ENCODE measurements at regions not wholly inside any gene's neighbourhood (a gene's known extent, or its start where the extent isn't known, plus 50 kb on each side); places are given as distances from the start of the nearest gene placed in this dataset.

DNA sequence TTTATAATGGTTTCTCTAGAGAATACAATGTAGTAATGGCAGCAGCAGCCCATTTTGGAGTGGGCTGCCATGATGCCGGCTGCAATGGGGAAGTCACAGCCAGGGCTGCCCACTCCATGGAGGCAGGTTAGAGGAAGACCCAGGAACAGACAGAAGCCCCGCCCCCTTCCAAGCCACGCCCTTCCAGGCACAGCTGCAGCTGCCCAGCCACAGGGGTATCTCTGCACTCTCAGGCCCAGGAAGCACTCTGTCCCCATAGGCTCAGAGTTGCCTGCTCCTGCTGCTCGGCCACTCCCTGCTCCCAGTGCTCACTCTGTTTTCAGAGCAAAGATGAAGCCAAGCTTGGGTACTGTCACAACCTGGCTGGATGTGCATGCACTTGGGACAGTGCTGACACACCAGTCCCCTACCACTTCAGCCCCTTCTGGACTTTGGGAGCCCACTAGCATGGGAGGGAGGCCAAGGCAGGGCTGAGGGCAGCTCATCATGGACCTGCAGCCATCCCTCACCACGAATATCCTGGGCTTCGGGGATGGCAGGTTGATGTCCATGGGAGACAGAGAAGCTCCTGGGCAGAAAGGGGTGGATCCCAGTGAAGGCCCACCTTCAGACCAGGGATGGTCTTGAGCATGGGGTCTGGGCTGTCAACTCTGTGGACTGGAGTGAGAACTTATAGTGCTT, 1224.2 kb downstream of the SLITRK5 start (continued):
- TF ChIP-seq, protein P1, sequence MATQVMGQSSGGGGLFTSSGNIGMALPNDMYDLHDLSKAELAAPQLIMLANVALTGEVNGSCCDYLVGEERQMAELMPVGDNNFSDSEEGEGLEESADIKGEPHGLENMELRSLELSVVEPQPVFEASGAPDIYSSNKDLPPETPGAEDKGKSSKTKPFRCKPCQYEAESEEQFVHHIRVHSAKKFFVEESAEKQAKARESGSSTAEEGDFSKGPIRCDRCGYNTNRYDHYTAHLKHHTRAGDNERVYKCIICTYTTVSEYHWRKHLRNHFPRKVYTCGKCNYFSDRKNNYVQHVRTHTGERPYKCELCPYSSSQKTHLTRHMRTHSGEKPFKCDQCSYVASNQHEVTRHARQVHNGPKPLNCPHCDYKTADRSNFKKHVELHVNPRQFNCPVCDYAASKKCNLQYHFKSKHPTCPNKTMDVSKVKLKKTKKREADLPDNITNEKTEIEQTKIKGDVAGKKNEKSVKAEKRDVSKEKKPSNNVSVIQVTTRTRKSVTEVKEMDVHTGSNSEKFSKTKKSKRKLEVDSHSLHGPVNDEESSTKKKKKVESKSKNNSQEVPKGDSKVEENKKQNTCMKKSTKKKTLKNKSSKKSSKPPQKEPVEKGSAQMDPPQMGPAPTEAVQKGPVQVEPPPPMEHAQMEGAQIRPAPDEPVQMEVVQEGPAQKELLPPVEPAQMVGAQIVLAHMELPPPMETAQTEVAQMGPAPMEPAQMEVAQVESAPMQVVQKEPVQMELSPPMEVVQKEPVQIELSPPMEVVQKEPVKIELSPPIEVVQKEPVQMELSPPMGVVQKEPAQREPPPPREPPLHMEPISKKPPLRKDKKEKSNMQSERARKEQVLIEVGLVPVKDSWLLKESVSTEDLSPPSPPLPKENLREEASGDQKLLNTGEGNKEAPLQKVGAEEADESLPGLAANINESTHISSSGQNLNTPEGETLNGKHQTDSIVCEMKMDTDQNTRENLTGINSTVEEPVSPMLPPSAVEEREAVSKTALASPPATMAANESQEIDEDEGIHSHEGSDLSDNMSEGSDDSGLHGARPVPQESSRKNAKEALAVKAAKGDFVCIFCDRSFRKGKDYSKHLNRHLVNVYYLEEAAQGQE (IDR thresholded peaks at IDR 0.05; ENCODE audit: low read depth) = no peak

DNA sequence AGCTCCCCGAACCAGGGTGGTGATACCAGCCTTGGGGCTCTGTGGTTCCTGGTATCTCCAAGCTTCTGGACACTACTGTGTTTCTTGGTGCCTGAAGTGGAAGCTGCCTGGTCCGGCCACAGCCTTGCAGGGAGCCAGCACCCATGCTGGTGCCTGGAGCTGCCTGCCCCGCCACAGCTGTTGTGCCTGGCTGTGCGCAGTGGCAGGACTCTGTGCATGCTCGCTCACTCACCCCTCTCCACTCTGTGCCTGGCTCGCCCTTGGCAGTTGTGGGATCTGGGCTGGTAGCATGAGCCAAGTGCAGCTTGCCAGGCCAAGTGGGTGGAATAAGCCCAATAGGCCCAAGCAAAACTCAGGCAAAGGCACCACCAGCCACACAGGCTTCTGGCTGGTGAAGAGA, 1225.3 kb downstream of the SLITRK5 start:
- Histone ChIP-seq H4K20me1 (ENCODE audit: insufficient read depth) (no peaks in the 10 kb centered on the region), H3K36me3 (ENCODE audit: control insufficient read depth in 1 of 2, insufficient read depth in 2 of 2, low read length in 2 of 2) (no peaks in the 10 kb centered on the region), H2AFZ (ENCODE audit: low read depth, low read length, poor library complexity, severe bottlenecking) (no peak overlapping the region), H3K4me2 (ENCODE audit: low read length) (no peak overlapping the region), H3K27ac (ENCODE audit: low read depth, low read length) (no peak overlapping the region), H3K9me2 (ENCODE audit: insufficient read depth) (no peaks in the 10 kb centered on the region), H3K9ac (ENCODE audit: low read length) (no peak overlapping the region), H3K9me3 (ENCODE audit: control insufficient read depth in 1 of 2, insufficient read depth in 1 of 2, low read depth in 1 of 2, low read length in 2 of 2) (no peaks in the 10 kb centered on the region; a peak in 2 of 4 replicates), H3K27me3 (ENCODE audit: insufficient read depth, low read length) (no peaks in the 10 kb centered on the region), H3K79me2 (ENCODE audit: insufficient read depth, low read length) (no peaks in the 10 kb centered on the region), H3K4me3 (replicated peaks in 1 of 2; ENCODE audit: low read depth in 1 of 2, low read length in 2 of 2) (no peak overlapping the region), H3K4me1 (ENCODE audit: control insufficient read depth in 1 of 2, insufficient read depth in 2 of 2, low read length in 2 of 2) (no peaks in the 10 kb centered on the region)
- ChIA-PET POLR2A (no interaction called here), RAD21 (ENCODE audit: low non-redundant PET in 1 of 2, low total read pairs in 2 of 2, uncharacterized antibody in 2 of 2, unreplicated experiment in 2 of 2) (no interaction called here), CTCF (no interaction called here)
- BruUV-seq (replicated peaks) = no TSS peak
- intact Hi-C loops (cut with micrococcal nuclease) = no loop called here
- DNase-seq (ENCODE audit: low read depth, low spot score) (no peak), ATAC-seq (no peak)
- TF ChIP-seq EZH2 (IDR thresholded peaks at IDR 0.05) = no peak
- TF ChIP-seq FOSL1 (IDR thresholded peaks at IDR 0.05; ENCODE audit: low read depth) = no peak
- TF ChIP-seq ELF1 (IDR thresholded peaks at IDR 0.05; ENCODE audit: borderline replicate concordance, low read depth) = no peak
- TF ChIP-seq, protein P1 (IDR thresholded peaks at IDR 0.05; ENCODE audit: low read depth) = no peak
- TF ChIP-seq CEBPB (IDR thresholded peaks at IDR 0.05; ENCODE audit: low read depth) = no peak
- TF ChIP-seq, protein P2, sequence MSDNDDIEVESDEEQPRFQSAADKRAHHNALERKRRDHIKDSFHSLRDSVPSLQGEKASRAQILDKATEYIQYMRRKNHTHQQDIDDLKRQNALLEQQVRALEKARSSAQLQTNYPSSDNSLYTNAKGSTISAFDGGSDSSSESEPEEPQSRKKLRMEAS (IDR thresholded peaks at IDR 0.05) = no peak
- TF ChIP-seq JUND (IDR thresholded peaks at IDR 0.05) = no peak
- TF ChIP-seq, protein P3, sequence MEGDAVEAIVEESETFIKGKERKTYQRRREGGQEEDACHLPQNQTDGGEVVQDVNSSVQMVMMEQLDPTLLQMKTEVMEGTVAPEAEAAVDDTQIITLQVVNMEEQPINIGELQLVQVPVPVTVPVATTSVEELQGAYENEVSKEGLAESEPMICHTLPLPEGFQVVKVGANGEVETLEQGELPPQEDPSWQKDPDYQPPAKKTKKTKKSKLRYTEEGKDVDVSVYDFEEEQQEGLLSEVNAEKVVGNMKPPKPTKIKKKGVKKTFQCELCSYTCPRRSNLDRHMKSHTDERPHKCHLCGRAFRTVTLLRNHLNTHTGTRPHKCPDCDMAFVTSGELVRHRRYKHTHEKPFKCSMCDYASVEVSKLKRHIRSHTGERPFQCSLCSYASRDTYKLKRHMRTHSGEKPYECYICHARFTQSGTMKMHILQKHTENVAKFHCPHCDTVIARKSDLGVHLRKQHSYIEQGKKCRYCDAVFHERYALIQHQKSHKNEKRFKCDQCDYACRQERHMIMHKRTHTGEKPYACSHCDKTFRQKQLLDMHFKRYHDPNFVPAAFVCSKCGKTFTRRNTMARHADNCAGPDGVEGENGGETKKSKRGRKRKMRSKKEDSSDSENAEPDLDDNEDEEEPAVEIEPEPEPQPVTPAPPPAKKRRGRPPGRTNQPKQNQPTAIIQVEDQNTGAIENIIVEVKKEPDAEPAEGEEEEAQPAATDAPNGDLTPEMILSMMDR (IDR thresholded peaks at IDR 0.05 in 2 of 3, conservative IDR thresholded peaks at IDR 0.05 in 1 of 3; ENCODE audit: borderline replicate concordance in 1 of 3, insufficient read depth in 1 of 3, low read depth in 2 of 3, low read length in 2 of 3) = no peak
- TF ChIP-seq POLR2A (IDR thresholded peaks at IDR 0.05; ENCODE audit: borderline replicate concordance, extremely low read depth, insufficient read depth, insufficient read length) = no peak
- TF ChIP-seq, protein P4, sequence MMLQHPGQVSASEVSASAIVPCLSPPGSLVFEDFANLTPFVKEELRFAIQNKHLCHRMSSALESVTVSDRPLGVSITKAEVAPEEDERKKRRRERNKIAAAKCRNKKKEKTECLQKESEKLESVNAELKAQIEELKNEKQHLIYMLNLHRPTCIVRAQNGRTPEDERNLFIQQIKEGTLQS (IDR thresholded peaks at IDR 0.05) = no peak
- no peak for TF ChIP-seq SIN3A (IDR thresholded peaks at IDR 0.05; ENCODE audit: low read depth)
- no peak for TF ChIP-seq TCF7L2 (IDR thresholded peaks at IDR 0.05; ENCODE audit: borderline replicate concordance, extremely low read depth, insufficient read depth, insufficient read length)
- no peak for TF ChIP-seq ZFX (IDR thresholded peaks at IDR 0.05)
- TF ChIP-seq ZNF274 (IDR thresholded peaks at IDR 0.05; ENCODE audit: low read depth, low read length) = no peak

Measured in HCT116 (cell line).